DMS 273 (cell line): ENCODE measurements at regions not wholly inside any gene's neighbourhood (a gene's known extent, or its start where the extent isn't known, plus 50 kb on each side); places are given as distances from the start of the nearest gene placed in this dataset.
"Not testable (repeated sequence)": the region's sequence is repeated elsewhere in the genome, so short reads cannot be mapped to it uniquely, and the experiment has no call there.

Experiments used
- DNase-seq: peaks from one replicate; lab custom pipeline; 2025; ENCODE audit not compliant: unreplicated experiment; lab: John Stamatoyannopoulos, UW

GRCh38 chr14:25349269-25349668 is 299.3 kb upstream of the STXBP6 start:
- no peak for DNase-seq

DNA sequence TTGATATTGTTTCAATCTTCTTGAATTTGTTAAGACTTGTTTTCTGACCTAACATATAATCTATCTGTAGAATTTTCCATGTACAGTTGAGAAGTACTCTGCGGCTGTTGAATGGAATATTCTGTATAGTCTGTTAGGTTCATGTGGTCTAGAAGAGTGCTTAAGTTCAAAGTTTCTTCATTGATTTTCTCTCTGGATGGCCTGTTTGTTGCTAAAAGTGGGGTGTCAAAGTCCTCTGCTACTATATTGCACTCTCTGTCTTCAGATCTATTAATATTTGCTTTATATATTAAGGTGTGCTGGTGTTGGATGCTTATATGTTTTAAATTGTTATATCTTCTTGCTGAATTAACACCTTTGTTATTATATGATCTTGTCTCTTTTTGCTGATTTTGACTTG is 290.9 kb upstream of the STXBP6 start:
- DNase-seq = no peak

GRCh38 chr14:25322784-25323183 is 272.8 kb upstream of the STXBP6 start:
- DNase-seq = no peak

GRCh38 chr14:25316007-25316406 is 266.1 kb upstream of the STXBP6 start:
- DNase-seq = not testable (repeated sequence)

DNA sequence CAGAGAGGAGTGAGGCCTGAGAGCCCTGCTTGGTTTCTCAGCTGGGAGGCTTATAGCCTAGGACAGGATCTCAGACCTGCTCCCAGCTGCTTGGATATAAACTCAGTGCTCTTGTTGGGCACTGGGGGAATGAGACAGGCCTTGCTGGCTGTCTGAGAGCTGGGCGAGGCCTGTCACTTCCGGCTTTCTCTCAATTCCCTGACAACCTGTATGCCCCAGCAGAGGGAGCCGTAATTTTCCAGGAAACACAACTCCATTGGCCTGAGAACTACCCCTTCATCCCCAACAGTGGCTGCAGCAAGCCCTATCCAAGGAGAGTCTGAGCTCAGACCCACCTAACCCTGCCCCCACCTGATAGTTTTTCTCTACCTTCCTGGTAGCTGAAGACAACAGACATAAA is 258.3 kb upstream of the STXBP6 start:
- peak; percentile 9 for DNase-seq

DNA sequence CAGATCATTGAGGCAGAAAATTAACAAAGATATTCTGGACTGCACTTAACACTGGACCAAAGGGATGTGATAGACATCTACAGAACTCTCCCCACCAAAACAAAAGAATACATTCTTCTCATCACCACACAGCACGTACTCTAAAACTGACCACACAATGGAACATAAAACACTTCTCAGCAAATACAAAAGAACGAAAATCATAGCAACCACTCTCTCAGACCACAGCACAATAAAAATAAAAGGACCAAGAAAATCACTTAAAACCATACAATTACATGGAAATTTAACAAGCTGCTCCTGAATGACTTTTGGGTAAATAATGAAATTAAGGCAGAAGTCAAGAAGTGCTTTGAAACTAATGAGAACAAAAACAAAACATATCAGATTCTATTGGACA is 254.0 kb upstream of the STXBP6 start:
- DNase-seq = no peak

GRCh38 chr14:25298238-25298637 is 248.3 kb upstream of the STXBP6 start:
- DNase-seq = no peak

DNA sequence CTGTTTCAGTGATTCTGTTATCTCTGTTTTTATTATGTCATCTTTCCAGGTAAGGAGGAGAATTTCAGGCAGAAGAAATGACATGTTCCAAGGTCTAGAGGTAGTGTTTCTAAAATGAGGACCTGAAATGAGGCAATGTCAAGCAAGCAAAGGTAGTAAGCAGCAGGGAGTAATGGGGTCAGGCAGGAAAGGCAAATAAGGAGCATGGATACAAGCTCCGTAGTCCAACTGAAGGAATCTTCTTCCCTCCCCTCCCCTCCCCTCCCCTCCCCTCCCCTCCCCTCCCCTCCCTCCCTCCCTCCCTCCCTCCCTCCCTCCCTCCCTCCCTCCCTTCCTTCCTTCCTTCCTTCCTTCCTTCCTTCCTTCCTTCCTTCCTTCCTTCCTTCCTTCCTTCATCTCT is 240.2 kb upstream of the STXBP6 start:
- DNase-seq = not testable (repeated sequence)

DNA sequence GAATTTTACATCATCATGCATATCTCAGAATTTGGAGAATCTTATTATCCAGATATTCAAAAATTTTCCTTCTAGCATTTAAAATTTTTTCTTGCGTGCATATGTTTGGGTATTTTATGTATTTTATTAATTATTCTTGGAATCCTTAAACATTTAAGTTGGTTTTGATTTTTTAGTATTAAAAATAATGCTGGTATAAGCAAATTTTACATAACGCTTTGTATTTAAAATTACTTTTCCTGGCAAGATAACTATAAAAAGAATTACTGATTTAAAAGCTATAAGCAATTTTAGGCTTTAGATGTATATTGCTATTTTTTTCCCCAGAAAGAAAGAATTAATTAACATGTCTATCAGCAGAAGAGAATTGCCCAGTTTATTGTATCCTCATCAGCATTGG is 224.6 kb upstream of the STXBP6 start:
- no peak for DNase-seq

- no peak for DNase-seq
Observed at GRCh38 chr14:25267186-25267585, 217.2 kb upstream of the STXBP6 start.

GRCh38 chr14:25259470-25259869 is 209.5 kb upstream of the STXBP6 start:
- no peak for DNase-seq

DNA sequence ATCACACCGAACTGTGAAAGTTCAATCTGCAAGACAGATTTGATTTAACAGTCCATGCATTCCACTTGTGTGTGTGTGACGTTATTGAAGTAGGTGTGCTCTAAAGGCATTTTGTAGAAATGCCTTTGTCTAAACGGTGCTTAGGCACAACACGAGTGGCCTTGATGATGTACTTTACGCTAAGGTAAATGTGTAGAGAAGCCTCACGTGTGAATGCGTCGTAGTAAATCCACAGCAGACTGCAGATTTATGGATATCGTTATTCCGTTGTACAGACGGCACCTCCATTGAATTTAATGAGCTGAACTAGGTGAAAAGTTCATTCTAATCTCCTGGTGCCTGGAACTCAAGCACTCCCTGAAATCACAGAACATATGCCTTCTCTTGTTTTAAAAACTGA is 202.8 kb upstream of the STXBP6 start:
- DNase-seq = no peak

GRCh38 chr14:25250516-25250915 is 200.6 kb upstream of the STXBP6 start:
- DNase-seq = no peak

DNA sequence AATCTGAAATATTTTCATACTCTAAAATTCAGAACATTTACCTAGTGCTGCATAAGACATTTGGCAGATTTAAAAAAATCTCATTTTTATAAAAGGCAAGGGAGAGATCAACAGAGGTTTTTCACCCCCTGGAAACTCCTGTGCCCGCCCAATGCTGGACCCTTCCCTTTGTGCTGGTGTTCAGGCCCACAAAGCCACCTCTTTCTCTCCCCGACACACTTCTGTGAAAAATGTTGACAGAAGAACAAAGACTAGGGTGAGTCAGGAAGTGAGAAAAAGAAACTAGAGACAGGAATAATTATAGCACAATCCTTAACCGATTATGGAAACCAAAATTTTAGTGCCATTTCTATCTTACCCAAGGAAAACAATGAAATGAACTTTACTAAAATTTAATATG is 197.7 kb upstream of the STXBP6 start:
- DNase-seq = no peak

DNA sequence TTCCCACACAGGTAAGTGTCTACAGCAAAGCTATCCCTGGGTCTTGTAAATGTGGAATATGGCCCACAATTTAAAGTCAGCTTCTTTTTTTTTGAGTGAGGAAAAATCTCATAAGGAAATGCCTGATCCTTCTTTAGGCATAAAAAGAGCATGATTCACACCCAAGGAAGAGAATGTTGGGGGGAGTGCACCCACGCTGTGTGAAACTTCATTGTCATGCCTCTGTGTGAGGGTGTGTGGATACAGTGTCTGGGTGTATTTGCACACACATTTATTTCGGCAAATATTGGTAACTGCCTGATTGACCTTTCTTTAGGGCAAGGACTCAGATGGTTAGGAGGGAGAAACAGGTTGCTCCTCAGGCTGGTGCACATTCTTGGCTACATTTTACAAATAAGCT is 196.8 kb upstream of the STXBP6 start:
- DNase-seq = no peak

GRCh38 chr14:25239170-25239569 is 189.2 kb upstream of the STXBP6 start:
- no peak for DNase-seq

DNA sequence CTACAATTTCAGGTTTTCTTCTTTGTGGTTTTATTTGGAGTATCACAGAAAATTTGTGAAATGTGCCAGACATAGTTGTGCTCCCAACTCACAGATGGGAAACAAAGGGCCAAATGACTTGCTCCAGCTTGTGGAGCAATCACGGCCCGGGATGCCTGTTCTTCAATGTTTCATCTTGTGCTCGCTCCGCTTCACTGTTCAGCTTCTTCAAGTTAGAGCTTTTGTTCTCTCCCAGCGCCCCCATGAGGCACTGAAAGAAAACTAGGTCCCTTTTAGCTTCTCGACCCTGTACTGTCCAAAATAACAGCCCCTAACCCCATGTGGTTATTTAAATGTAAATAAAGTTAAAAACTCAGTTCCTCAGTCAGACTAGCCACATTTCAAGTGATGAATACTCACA is 187.9 kb upstream of the STXBP6 start:
- DNase-seq = peak; percentile 61

DNA sequence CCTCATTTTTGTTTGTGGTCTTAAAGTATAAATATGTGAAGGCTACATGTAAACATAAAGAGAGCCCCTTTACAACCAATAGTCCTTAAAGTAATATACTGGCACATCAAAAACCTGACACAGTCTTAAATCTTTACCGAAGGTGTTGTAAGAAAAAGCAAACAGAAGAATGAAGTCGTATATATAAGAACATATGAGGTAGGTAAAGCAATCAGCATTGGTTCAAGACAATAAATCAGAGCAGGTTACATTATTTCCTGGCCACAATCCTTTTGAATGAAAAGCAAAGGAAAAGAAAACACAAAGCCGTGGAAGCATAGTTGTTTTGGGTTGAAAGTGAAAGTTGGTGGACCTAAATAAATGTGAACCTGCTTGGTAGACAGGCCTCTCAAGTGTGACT is 183.7 kb upstream of the STXBP6 start:
- no peak for DNase-seq

DNA sequence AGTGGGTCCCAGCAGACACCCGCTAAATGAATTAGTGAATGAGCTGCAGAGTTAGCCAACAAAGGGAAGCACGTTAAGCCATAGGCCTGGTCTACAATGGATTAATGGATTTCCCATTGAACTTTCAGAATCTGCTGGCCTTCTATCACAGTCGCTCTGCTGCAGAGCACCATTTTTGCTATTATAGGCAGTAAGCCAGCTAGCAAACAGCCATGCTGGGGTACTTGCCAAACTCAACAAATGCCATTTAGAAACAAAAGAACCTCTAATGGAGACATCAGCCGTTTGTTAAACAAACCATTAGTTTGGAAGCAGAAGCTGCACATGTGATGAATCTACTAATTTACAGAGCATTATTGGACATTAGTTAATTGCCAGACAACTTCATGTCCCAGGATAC is 181.1 kb upstream of the STXBP6 start:
- DNase-seq = no peak

- no peak for DNase-seq
Observed at GRCh38 chr14:25226214-25226613, 176.3 kb upstream of the STXBP6 start.

GRCh38 chr14:25222256-25222655 is 172.3 kb upstream of the STXBP6 start:
- DNase-seq = no peak

GRCh38 chr14:25220514-25220913 is 170.6 kb upstream of the STXBP6 start:
- no peak for DNase-seq

- no peak for DNase-seq
Observed at GRCh38 chr14:25215607-25216006, 165.7 kb upstream of the STXBP6 start.

GRCh38 chr14:25197885-25198284 is 147.9 kb upstream of the STXBP6 start:
- DNase-seq = no peak
